ENCODE measurements at regions not wholly inside any gene's neighbourhood (a gene's known extent, or its start where the extent isn't known, plus 50 kb on each side); places are given as distances from the start of the nearest gene placed in this dataset.
"Not testable (repeated sequence)": the region's sequence is repeated elsewhere in the genome, so short reads cannot be mapped to it uniquely, and the experiment has no call there.

DNA sequence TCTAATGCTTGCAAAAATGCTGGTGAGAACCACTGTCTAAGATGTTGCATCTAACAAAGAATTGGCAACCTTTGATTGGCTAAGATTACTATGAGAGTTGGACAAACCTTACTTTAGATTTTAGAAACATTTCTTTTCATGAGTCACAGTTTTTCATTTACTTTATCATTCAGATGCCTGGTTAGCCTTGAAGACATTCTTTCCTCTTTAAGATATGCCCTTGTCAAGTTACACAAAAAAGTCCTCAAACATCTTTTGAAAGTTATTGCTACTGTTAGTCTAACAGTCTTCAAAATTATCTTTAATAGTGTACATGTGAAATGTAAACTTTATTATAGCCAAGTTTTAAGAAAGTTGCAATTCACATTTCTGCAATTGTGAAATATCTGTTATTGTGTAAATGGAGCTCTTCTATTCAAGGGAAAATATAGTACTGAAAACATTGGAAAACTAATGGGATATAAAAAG is 276.3 kb downstream of the RND3 start:
- DNase-seq (ENCODE audit: low spot score), result no peak

DNA sequence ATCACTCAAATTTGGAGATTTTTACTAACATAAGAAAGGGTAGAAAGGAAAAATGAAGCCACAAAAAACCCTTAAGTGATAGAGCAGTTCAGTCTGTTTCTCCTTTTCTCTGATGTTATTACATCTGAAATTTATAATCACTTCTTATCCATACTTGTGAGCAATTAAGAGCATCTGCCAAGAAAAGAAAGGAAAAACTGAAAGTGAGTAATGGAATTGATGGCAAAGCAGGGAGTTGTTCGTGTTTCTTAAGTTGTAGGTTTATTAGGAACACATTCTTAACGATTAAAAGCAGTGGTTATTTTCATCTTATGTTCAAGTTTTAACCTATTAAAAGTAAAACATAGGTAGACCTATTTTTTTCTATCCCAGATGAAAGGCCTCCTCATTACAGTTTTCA is 277.7 kb downstream of the RND3 start:
- no peak for DNase-seq (ENCODE audit: low spot score)

DNA sequence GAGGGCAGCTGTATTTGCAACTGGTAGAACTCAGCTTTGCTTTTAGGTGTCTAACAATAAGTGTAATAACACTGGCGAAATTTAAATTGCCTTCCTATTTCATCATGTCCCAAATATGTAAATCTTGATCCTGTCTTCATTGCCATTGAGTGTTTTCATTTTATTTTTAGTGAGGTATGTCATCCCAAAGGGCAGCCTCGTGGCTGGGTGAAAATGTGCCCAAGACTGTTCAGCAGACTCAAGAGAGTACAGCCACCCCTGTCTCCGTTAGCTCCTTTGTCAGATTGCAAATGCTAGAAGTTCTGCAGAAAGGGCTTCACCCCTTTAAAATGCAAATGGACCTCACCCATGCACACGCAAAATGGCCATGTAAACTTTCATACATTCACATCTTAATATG is 278.8 kb downstream of the RND3 start:
- no peak for DNase-seq (ENCODE audit: low spot score)

DNA sequence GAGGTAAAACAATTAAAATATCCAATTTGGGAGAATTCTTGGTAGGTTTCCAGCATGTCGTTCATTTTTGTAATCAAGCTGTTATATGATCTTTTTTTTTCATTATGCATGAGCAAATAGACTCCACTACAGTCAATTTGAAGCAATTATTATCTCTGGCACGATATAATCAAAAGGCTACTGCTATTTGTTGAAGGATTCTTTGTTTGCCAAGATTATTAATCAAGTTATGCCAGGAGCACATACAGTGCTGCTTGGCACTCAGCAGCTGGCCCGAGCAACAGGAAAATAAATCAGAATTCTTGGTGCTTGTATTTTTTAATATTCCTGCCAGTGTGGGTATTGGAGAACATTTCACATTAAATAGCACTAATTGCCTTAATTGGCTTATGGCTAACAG is 279.5 kb downstream of the RND3 start:
- DNase-seq (ENCODE audit: low spot score), result no peak

DNA sequence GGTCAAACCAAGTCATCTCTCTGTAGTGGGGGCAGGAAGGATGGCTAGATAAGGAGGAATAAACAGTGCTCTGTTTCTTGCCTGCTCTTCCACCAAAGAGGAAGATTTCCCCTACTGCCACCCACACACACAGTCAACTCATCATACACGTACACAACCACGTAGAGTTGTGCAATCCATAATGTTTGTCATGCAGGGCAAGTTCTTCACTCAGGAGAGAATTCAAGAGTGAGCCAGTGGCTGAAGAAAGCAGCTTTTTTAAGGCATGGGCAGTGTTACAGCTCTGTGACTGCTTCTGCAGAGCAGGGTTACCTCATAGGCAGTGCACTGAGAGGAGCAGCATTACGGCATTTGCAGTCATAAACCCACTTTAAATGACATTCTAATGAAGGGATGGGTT is 283.0 kb downstream of the RND3 start:
- DNase-seq (ENCODE audit: low spot score), result no peak

DNA sequence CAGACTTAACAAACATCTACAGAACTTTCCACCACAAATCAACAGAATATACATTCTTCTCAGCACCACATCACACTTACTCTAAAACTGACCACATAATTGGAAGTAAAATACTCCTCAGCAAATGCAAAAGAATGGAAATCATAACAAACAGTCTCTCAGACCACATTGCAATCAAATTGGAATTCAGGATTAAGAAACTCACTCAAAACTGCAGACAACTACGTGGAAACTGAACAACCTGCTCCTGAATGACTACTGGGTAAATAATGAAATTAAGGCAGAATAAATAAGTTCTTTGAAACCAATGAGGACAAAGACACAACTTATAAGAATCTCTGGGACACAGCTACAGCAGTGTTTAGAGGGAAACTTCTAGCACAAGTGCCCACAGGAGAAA is 292.7 kb downstream of the RND3 start:
- DNase-seq (ENCODE audit: low spot score), result not testable (repeated sequence)

DNA sequence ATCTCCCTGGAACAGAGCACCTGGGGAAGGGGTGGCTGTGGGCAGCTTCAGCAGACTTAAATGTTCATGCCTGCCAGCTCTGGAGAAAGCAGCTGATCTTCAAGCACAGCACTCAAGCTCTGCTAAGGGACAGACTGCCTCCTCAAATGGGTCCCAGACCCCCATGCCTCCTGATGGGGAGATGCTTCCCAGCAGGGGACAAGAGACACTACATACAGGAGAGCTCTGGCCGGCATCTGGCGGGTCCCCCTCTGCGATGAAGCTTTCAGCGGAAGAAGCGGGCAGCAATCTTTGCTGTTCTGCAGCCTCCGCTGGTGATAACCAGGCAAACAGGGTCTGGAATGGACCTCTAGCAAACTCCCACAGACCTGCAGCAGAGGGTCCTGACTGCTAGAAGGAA is 294.8 kb downstream of the RND3 start:
- DNase-seq (ENCODE audit: low spot score), result no peak

DNA sequence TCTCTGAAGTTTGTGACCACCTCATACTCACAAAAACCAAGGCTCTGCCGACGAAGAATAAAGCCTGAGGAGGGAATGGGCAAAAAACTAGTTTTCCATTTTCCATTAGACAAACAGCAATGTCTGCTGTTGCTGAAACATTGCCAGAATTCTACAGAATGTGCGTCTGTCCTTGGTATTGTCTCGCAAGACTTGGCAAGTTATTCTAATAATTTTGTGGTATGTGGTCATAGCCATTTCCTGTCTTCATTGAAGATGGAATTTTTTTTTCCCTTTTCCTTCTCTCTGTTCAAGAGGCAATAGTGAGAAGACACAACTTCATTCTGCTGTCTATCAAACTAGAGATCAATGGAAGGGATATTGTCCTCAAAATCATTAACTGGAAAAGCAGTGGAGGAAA is 296.1 kb downstream of the RND3 start:
- no peak for DNase-seq (ENCODE audit: low spot score)

DNA sequence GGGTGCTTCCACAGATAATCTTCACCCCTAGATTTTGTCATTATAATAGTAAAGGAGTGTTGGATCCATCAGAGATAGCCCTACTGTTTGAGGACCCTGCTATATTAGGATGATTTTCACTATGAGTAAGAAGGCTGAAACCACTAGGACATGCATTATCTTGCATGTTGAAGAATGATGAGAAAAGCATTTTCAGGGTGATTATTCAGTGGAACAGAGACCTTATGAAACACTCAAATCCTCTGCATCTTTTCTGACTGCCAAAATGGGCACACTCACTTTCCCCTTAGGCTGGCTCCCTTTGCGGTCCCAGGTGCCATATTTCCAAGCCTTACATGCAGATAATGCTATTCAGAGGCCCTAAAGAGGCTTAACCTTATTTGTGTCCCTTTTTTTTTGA is 296.9 kb downstream of the RND3 start:
- DNase-seq (ENCODE audit: low spot score), result no peak

DNA sequence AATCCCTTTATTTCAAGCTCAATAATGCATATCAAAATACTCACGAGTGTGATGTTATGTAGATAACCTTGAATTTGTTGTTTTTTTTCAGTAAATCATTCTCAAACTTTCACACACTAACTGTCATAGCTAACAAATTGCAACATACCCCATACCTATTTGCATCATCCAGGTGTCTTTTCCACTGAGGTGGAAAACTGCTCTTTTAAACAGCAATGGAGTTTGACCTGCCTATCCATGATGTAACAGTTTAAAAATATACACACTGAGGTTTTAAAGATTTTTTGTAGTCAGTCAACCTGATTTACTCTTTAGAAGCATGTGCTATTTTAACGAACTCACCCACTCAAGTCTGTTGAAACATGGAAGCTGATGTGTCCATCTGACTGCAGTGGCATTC is 298.7 kb downstream of the RND3 start:
- no peak for DNase-seq (ENCODE audit: low spot score)

DNA sequence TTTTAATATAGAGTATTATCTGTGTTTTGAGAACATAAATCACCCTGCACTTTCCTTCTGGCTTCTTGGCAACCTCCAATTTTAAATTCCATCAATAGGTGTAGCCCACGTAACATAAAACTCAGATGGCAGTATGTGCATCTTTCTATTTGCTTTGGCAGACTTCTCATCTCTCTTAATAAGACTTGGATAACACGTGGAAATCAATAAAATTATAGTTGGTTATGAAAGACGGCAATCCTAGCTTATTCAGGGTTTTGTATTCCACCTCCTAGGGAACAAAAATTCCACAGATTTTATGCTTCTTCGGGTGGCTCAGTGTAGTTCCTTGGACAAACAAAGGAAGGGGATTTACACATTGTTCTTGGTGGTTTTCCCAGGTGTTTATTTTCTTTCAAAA is 299.3 kb downstream of the RND3 start:
- no peak for DNase-seq (ENCODE audit: low spot score)

DNA sequence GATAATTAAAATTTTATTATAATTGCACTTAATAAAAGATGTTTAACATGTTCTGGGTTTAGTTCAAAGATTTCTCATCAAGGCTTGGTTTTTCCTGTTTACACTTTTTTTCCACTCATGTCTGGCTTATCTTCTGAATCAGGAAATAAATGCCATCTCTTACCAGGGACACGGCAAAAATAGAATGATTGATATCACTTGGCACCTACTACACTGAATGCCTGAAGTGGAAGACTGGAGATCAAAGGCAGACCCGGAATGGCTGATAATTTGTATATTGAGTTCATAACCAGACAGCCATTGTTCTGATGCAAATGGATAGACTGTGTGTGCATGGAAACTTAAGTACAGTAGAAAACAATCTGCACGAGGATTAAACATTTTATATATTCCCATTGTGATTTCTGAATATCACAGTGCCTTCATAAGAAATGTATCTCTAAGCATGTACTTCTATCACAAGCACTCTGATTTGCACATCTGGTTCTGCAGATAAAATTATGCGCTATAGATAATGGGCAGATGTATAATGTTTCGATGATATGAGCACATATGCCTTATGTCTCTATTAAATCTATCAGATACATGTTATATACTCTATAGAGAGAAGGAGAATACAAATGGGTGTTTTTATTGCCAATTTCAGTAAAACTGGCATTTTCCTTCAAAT is 304.8 kb downstream of the RND3 start:
- no peak for DNase-seq (ENCODE audit: low spot score)

DNA sequence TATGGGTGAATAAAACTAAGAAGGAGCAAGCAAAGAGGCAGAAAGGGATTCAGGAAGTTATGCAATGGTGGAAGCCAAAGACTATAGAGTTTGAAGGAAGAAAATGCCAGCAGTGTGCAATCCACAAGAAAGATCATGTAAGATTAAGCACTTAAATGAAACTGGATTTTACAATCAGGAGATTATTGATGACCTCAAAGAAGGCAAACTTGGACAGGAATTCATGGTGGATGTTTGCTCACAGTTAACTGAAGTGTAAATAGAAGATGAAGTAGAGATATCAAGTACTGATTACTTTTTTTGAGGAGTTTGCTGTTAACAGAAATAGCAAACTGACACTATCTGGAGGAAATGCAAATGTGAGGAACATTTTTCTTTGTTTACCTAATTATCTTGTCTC is 308.9 kb downstream of the RND3 start:
- no peak for DNase-seq (ENCODE audit: low spot score)

DNA sequence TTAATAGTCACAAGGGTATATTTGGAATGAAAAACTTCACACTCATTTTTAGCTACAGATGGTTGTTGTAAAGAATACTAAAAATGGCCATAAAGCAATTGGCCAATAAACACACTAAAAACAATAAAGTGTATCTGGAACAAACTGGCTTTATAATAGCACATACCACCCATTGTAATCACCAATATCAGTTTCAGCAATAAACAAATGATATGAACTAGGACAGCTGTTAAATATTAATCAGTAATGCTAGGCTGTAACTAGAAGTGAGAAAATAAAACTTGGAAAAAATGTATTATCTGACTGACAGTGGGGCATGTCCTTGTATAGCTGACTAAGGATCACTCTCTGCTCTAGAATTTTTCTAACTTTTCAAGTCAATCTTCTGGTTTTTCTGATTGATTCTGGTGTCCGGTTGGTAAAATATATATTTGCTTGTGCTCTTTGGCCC is 312.5 kb downstream of the RND3 start:
- DNase-seq (ENCODE audit: low spot score), result no peak

DNA sequence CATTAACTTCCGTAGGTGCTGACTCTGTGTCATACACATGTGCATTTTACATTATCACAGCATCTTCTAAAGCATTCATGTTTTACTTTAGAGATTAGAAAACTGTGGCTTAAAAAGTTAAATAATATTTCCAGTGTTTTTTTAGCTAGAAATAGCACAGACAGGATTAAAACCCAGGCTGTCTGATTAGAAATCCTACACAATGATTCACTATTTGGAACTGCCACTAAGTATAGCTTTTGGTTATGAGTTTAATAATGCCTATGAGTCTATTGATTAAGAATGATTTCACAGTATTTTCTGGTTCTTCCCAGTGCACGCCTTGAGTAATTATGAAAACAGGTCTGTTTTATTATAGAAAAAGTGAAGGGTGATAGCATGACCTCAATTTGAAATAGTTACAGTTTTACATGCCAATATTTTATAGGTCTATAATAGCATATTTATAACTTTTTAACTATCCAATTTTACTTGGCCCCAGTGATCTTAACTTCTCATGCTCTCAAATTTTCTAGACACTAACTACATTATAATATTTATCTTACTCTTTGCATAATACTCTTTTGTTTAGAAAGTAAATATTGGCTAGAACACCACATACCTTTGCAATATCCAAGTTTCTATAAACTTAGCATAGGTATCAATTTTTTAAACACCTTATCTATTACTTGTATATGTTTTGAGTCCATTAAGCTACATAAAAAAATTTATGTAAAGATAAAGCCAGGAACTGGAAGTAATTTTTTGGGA is 313.2 kb downstream of the RND3 start:
- no peak for DNase-seq (ENCODE audit: low spot score)

DNA sequence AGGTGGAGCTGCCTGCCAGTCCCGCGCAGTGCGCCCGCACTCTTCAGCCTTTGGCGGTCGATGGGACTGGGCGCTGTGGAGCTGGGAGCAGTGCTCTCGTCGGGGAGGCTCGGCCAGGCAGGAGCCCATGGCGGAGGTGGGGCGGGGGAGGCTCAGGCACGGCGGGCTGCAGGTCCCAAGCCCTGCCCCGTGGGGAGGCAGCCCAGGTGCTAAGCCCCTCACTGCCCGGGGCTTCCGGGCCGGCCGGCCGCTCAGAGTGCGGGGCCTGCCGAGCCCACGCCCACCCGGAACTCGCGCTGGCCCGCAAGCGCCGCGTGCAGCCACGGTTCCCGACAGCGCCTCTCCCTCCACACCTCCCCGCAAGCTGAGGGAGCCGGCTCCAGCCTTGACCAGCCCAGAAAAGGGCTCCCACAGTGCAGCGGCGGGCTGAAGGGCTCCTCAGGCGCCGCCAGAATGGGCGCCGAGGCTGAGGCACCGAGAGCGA is 316.4 kb downstream of the RND3 start:
- no peak for DNase-seq (ENCODE audit: low spot score)

DNA sequence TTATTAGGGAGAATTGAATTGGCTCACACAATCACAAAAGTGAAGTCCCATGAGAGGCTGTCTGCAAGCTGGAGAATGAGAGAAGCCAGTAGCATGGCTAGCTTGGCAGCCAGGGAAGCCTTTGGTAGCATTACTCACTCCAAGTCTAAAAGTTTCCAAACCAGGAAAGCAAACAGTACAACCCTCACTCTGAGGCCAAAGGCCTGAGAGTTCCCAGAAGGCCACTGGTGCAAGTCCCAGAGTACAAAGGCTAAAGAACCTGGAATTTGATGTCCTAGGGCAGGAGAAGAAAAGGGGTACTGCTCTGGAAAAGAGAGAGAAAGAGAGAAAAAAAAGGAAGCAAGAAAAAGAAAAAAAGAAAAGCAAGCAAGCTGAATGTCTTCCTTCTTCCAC is 318.2 kb downstream of the RND3 start:
- DNase-seq (ENCODE audit: low spot score), result no peak

DNA sequence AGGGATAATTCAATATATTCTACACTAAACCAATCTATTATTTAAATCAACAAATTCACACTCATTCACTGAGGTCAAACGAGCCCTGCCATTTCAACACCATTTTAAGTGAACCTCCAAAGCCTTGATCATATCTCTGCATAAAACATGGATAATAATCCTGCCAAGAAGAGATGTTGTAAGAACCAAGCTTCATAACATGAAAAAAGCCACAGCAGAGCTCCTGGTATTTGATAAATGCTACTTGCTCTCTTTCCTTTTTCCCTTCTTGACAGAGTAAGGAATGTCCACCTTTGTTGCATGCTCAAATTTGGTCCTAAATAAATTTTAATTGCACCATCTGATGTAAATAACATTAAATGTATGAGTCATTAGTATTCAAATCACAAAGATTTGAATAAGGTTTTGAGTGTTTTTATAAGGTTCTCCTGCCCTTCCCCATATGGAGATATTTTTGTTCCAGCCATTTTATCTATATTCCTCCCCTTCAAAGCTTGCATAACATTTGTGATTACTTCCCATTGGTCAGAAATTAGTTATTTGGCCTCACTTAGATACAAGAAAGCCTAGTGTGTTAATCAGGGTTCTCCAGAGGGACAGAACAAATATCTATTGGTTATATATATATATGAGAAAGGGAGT is 318.8 kb downstream of the RND3 start:
- no peak for DNase-seq (ENCODE audit: low spot score)

DNA sequence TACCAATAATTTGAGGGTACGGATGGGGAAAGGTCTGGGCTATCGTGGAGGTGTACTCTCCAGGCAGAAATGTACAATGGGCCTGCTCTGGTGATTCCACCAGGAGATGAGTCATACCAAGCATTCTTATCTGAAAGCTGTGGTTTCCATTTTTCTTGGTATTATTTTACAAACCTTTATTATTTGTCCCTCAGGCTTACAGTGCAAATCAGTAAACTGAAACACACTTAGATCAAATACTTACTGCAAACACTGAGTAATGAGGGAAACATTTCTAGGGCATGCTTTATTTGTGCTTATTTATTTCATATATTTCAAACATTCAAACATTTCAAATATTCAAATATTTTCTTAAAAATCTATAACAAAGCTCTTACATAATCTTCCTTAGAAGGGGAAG is 319.8 kb downstream of the RND3 start:
- DNase-seq (ENCODE audit: low spot score), result no peak

DNA sequence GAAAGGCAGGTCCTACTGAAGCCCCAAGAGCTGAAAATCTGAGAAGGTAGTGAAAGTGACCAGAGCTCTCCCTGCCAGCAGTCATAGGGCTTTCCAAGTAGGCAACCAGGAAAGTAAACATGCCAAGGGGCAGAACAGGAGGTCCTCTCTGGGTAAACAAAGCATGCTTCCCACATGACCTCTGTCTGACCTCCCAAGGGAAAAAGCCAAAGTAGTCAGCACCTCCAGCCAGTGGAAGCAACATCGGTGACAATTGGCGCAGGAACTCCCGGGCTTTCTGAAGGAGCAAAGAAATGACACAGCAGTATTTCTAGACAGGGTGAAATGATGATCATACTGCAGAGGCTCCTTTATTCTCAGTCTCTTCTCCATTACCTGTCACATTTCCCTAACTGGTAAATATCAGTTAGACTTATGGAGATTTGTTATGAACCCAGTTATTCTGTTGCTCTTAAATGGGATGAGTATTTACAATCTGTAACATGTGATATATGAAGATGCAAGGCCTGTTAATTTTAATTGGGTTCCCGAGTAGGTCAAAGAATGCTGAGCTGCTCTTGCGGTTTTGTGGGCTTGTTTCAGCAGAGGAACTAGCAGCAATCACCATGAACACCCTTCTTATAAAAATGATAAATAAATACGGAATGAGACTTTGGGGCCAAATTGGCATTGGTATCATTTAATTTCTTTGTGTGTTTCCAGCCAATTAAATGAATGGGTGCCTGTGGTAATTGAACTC is 321.0 kb downstream of the RND3 start:
- DNase-seq (ENCODE audit: low spot score), result no peak

DNA sequence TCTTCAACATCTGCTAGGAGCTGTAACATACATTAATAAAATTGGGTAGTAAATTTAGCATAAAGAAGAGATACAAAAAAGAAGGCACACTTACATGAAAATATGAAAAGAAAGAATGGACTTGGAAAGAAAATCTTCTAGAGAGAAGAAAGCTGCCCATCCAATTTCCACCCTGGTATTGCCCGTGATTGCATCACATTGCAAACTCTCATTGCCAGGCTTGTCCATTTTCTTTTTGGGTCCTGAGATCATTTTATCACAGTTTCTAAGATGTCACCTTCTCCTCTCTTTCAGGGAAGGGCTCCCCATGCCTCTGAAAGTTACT is 321.5 kb downstream of the RND3 start:
- no peak for DNase-seq (ENCODE audit: low spot score)

DNA sequence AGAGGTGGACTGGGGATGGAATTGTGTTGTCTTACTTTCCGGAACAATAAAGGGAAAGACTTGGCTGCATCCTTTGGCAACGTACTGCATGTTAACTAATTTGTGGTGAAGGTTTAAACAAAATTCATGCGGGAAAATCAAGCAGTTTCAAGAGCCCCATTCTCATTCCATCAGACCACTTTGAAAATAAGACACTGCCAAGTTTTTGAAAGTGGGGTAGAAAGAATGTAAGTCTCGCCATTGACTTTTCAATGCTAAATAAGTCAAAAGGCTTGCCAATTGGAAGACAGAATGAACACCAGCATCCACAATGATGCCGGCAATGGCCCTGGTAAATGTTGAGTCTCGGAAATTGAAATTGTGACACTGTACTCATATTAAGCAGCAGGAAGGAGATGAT is 322.0 kb downstream of the RND3 start:
- no peak for DNase-seq (ENCODE audit: low spot score)

All from ecto neural progenitor cell (in vitro differentiated cells).